GM18868 (cell line): ENCODE measurements at regions not wholly inside any gene's neighbourhood (a gene's known extent, or its start where the extent isn't known, plus 50 kb on each side); places are given as distances from the start of the nearest gene placed in this dataset.
"Not testable (repeated sequence)": the region's sequence is repeated elsewhere in the genome, so short reads cannot be mapped to it uniquely, and the experiment has no call there.

Source experiments
- ATAC-seq: cut with Tn5 transposase; IDR thresholded peaks from one replicate; pipeline ENCODE4 v1.9.1; 2021; ENCODE audit warnings: mild to moderate bottlenecking, moderate library complexity; ENCODE audit not compliant: unreplicated experiment

DNA sequence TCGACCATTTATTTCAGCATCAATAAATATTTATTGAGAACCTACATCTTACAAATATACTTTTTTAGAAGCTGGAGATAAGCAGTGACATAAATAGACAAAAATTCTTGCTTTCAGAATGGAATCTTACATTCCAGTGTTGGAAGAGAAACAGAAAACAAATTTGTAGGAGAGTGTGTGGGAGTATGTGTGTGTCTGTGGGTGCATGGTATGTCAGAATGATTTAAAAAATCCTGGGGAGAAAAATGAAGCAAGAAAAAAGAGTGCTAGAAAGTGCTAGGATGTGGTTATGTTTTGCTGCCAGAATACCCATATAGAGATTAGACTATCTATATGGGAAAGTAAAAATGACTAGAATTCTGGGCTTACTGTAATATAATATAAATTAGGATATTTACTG lies 561.7 kb upstream of the SGO1 start:
- no peak for ATAC-seq

DNA sequence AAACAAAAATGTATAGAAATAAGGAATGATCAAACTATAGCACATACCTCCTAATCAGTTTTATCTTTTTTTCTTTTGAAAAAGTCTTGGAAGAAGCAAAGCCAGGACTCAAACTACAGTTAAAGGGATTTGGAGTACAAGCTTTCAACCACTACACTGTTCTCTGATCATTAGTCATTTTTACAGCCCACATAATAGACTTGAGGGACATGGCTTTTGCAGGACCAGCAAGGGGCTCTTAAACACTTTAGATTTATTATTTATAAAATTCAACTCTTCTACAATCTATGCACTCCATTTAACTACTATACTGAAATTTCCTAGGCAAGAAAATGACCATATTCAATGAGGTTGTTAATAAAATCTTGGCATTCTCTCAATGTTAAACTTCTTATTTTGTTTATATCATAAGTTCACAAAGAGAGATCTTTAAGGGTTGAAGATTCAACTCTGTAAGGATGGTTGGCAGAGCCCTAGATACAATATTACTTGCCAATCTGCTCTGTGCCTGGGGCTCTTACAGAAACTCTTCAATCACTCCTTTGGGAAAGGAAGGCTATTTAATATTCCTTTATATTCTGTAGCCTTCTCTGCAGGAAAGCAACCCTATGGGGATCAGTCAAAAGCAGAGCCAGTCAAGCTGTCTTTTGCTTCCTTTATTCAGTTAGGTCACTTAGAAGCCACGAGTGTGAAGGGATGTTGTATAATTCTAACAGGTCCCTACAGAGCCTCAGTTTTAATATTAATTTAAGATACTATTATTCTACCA lies 557.7 kb upstream of the SGO1 start:
- ATAC-seq, result no peak

DNA sequence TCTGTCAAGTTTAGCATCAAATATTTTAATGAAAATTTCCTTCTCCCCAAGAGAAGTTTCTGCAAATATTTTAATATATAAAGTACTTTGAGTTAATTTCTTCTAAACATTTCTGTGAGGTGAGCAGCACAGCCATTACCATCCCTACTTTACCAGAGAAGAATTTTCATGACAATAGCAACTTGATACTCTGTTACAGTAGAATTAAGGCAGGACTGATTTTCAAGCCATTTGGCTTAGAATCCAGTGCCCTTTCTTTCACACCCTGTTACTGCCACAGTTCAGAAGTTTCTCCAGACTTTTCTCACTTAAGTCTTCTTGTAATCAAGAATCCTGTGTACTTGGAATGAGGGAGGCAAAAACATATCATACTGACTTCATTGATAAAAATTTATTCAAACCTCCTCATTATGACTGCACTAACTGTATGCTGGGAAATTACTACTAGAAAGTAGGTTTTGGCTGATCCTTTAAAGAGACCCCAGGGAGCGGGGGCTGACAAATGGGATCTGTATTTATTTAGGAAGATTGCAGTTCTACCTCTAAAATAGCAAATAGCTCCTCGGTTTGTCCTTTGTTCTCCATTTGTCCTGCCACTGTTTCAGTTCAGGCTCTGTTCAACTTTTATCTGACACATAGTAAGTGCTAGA lies 557.0 kb upstream of the SGO1 start:
- ATAC-seq, result no peak

DNA sequence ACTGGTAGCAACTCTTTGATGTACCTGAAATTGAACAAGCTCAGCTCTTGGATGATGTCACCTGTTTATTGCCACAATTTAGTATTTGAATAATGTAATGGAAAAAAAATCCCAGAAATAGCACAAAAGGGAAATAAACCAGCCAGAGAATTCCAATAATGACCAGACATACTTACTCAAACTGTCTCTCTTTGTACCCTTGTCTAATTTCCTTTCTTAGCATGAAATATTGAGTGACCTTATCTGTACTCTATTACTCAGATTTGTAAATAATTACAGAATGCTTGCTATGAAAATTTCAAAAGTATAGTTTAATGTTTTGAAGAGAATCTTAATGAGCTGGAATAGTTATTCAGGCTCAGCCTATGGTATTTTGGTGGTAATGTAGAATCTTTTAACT lies 555.4 kb upstream of the SGO1 start:
- no peak for ATAC-seq

DNA sequence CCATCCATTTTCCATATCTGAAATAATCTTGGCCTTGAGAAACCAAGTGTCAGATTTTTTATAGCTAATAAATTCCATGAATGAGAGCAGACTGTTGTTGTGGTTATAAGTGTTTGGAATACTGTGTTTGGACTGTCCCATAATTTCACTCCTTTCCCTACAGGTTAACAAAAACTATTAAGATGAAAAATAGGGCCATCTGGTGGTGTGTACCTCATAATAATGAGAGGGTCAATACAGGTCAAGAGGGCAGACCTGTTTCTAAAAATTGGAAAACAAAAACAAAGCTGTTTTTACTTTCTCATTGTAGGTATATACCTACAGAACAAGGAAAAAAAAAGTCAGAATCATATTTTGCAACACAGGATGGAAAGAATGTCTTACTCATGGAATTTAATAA lies 553.8 kb upstream of the SGO1 start:
- ATAC-seq, result no peak

DNA sequence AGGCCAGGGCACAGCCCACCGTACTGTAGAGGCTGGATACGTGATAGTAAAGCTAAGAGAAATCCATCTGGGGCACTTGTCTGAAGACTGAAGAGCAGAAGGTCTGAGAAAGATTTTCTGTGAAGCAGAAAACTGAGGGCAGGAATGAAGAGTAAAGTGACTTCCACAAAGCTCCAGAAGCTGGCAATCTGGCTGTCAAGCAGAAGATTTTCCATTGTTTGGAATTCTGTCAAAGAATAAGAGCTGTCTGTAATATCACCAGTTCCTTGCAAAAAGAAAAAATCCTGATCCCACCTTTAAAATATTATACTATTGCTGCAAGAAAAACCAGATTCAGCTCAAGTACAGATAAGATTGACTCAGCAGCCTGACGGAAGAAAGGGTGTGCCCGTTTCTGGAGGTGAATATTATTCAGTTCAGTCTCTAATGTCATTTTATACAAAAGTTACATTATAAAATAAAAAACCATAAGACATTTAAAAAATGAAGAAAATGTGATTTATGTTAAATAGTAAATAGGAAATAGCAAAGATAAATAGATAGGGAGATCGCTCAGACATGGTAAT lies 550.4 kb upstream of the SGO1 start:
- no peak for ATAC-seq

DNA sequence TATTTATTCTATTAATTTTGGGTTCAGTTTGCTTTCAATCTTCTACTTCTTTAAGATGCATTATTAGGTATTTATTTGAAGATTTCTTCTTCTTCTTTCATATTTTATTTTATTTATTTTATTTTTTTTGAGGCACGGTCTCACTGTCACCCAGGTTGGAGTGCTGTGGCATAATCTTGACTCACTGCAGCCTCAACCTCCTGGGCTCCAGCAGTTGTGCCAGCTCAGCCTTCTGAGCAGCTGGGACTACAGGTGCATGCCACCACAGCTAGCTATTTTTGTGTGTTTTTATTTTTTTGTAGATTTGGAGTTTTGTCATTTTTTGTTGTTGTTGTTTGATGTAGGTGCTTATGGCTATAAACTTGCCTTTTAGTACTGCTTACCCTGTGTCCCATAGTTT lies 543.2 kb upstream of the SGO1 start:
- ATAC-seq, result no peak

DNA sequence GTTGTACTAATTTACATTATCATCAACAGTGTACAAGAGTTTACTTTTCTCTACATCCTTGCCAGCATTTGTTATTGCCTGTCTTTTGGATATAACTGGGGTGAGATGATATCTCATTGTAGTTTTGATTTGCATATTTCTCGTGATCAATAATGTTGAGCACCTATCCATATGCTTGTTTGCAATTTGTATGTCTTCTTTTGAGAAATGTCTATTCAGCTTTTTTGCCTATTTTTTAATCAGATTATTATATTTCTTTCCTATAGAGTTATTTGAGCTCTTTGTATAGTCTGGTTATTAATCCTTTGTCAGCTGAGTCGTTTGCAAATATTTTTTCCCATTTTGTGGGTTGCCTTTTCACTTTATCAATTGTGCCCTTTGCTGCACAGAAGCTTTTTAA lies 540.8 kb upstream of the SGO1 start:
- no peak for ATAC-seq

DNA sequence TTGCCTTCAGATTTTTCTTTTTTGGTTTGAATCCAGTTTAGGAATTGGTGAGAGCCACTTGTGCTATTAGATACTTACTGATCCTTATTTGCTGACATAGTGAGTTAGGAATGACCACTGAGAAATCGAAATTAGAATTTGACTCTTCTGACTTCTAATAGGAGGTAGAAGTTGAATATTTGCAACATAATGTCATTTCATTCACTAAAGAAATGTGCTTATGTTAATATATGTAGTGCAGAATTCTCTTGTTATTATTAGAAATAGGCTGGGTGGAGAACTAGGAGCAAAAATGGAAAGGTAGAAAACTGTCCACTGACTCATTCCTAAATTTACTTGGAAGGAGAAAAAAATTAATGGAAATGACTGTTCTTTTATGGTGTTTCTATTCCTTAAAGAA lies 538.2 kb upstream of the SGO1 start:
- ATAC-seq, result no peak

DNA sequence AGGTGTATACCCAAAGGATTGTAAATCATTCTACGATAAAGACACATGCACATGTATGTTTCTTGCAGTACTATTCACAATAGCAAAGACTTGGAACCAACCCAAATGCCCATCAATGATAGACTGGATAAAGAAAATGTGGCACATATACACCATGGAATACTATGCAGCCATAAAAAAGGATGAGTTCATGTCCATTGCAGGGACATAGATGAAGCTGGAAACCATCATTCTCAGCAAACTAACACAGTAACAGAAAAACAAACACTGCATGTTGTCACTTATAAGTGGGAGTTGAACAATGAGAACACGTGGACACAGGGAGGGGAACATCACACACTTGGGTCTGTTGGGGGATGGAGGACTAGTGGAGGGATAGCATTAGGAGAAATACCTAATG lies 530.4 kb upstream of the SGO1 start:
- ATAC-seq, result not testable (repeated sequence)

DNA sequence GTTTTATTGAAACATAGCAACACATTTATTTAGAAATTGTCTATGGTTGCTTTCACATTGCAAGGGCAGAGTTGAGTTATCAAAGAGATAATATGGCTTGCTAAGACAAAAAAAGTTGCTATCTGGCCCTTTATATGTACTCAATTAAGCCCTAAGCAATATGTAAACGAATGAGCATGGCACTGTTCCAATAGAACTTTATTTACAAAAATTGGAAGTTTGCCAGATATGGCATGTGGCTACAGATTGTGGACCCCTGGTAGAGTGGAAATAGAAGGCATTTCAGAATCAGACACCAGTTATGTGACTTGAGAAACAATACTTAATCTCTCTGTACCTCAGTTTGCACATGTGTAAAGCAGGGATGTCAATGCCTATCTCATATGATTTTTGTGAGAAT lies 515.6 kb upstream of the SGO1 start:
- no peak for ATAC-seq

DNA sequence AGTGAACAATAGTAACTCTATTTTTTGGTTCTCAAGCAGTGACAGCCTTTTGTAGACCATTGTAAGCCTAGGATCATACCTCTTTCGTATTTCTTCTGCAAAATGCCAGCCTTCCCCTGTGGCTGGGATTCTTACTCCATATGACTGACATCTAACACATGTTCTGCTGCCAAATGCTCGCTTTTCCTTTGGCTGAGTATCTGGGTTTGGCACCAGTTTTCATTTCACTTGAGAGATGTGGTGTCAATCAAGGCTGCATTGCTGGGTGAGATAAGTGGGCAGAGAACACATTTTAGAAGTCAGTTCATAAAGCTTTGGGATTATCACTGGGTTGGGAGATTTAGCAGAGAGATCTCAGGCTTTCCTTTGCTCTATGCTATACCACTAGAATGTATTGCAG lies 514.7 kb upstream of the SGO1 start:
- no peak for ATAC-seq

DNA sequence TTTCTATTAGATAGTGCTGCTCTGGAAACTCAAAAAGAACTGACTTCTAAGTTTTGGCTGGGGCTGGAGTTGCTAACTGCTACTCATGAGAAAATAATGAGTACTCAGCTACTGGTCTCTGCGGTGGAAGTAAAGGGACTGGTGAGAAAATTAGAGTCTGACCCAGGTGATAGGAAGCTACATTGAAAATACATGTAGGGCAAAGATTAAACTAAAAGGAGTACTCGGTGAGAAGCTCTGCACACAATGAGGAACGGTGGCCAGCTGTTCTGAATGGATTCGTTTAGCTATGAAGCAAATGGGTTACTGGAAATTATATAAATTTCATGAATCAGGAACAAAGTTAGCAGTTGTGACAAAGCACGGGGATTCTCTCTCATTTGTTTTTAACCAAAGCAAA lies 512.9 kb upstream of the SGO1 start:
- no peak for ATAC-seq

DNA sequence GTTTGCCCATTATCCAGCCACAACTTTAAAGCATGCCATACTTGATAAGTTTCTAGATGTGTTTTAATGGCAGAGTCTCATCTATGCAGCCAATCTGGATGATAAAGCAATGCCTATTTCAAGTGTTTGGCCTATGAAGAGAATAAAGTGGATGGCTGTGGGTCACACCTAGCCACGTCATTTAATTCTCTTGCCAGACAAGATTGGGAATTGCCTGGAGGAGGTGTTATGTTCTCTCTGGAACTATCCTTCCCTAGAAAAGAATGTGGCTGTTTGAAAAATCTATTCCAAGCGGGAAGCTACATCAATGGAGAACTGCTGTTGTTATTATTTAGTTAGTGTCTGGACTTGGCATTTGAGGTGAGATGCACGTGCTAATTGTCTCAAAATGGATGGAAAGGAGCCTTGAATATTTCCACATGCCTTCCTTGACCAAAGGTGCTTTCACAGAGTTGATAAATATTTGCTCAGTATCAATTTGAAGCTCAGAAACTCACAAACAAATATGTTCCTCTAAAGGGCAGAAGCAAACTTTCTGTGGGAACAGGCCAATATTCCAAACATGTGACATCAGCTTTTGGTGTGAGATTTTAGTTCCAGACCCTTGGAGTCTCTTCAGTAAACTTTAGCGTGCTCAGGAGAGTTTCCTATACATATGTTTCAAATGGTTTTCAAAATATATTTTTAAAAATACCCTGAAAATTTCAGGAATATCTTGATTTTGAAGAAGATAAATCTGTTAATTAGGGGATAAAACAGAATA lies 510.6 kb upstream of the SGO1 start:
- no peak for ATAC-seq

DNA sequence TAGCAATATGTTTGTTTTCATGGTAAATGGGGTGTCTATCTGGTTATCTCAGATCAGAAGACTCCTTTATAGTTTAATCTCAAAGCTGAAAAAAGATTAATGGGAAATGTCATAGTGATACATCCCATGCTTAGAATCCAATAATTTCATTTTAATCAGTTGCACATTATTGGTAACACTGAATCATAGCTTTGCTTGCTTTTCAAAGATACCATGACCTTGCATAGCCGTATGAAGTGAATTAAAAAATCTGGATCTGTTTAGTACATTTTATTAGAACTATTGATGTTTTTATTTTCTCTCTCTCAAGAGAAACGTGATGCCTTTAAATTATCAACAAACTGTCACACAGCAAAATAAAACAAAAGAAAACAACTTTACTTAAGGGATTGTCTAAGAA lies 506.7 kb upstream of the SGO1 start:
- no peak for ATAC-seq

DNA sequence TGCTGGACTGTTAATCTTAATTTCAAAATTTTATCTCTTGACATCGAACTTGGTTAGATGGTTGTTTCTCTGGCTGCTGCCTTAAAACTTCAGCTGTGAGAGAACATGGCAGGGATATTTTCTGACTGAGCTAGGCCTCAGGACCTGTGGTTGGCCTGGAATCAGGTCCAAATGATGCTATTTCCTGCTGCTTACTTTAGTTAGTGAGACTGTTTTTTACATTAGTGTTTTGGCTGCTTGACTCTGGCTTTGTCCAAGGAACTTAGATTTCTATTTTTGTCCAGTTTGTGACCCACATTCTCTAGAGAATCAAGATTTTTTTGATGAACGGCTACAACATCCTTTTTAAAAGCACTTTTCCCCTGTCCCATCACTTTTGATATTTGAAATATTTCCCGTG lies 497.9 kb upstream of the SGO1 start:
- no peak for ATAC-seq

DNA sequence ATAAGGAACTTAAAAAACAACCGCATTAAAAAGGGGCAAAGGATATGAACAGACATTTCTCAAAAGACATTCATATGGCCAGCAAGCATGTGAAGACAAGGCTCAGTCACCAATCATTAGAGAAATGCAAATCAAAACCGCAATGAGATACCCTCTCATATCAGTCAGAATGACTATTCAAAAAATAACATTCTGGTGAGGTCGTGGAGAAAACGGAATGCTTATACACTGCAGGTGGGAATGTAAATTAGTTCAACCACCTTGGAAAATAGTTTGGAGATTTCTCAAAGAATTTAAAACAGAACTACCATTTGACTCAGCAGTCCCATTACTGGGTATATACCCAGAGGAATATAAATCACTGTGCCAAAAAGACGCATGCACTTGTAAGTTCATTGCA lies 496.6 kb upstream of the SGO1 start:
- no peak for ATAC-seq

DNA sequence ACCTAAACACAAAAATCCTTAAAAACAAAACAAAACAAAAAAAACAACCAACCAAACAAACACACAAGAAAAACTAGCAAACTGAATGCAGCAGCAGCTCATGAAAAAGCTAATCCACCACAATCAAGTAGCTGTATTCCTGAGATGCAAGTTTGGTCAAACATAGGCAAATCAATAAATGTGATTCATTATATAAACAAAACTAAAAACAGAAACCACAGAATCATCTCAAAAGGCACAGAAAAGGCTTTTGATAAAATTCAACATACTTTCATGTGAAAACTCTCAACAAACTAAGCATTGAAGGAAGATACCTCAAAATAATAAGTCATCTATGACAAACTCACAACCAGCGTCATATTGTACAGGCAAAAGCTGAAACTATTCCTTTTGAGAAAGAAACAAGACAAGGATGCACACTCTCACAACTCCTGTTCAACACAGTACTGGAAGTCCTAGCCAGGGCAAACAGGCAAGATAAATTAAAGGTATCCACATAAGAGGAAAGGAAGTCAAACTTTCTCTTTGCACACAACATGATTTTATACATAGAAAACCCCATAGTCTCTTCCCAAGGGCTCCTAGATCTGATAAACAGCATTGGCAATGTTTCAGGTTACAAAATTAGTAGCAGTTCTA lies 495.1 kb upstream of the SGO1 start:
- ATAC-seq, result no peak

DNA sequence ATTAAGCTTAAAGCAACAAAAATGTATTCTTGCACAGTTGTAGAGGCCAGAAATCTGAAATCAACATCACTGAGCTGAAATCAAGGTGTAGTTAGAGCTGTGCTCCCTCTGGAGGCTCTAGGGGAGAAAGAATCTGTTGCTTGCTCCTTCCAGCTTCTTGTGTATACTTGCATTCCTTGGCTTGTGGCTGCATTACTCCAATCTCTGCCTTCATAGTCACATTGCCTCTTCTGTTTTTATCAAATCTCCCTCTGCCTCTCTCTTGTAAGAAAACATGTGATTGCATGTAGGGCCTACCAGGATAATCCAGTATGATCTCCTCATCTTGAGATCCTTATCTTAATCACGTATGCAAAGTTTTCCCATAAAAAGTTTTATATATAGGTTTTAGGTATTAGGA lies 487.9 kb upstream of the SGO1 start:
- no peak for ATAC-seq

DNA sequence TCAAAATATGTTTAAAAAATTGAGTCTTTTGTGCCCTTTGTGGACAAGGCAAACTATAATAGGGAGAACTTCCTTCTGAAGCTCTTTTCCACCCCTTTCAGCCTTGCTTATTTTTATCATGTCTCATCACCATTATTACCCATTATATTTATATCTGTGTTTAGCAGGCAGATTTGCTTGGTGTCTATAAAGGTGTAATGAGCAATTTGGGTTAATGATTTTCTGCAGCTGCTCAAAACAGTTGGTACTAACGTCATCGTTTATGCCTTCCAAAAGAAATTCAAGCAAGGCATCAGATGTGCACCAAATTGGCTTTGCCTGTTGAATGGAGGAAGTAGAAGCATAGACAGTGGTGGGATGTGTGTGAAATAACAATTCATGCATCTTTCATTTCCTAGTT lies 483.7 kb upstream of the SGO1 start:
- ATAC-seq, result no peak

DNA sequence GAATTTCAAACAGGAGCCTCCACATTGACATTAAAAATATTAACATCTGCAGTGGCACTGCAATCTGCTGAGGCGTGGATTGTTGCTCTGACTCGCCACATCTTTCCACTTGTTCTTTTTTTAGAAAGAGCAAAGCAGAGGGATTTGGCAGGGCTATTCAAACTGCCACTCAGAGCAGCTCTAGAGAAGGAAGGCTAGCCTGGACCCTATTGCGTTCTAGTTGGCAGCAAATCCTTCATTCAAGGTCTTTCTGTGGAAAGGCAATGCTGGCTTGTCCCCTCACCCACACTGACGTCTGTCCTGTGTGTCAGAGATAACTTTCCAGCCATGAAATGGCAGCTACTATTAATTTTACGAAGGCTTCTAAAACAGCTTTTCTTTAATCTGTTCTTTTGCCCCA lies 483.2 kb upstream of the SGO1 start:
- no peak for ATAC-seq
